SK-N-SH treated with all-trans-retinoic acid at 6 μM for 48 hours (cell line): ENCODE measurements at regions not wholly inside any gene's neighbourhood (a gene's known extent, or its start where the extent isn't known, plus 50 kb on each side); places are given as distances from the start of the nearest gene placed in this dataset.

ENCODE experiments used
- ATAC-seq: fragments of 200-7000 bp; cut with Tn5 transposase; 3 replicates; pipeline ENCODE4 v1.9.1; 2020; ENCODE audit warnings: mild to moderate bottlenecking, moderate library complexity
- ARNTL ChIP-seq: fragments of 450-650 bp; formaldehyde crosslinking; IDR thresholded peaks from 2 replicates; pipeline ENCODE4 v1.5.0; 2020; ENCODE audit warnings: low read depth, mild to moderate bottlenecking, moderate library complexity, borderline replicate concordance
- BACH2 ChIP-seq: fragments of 250-450 bp; sonication (Bioruptor Pico); IDR thresholded peaks from 2 replicates; pipeline ENCODE4 v1.9.0; 2021; ENCODE audit warnings: mild to moderate bottlenecking, borderline replicate concordance
- CREB5 ChIP-seq: fragments of 250-450 bp; sonication (Bioruptor Pico); IDR thresholded peaks from 2 replicates; pipeline ENCODE4 v1.5.1; 2020; ENCODE audit warnings: low read depth, mild to moderate bottlenecking, moderate library complexity
- CSDC2 ChIP-seq: fragments of 250-450 bp; sonication (Bioruptor Pico); IDR thresholded peaks from 2 replicates; pipeline ENCODE4 v1.5.0; 2020; ENCODE audit warnings: mild to moderate bottlenecking, moderate library complexity
- CSRNP3 ChIP-seq: fragments of 250-450 bp; sonication (Bioruptor Pico); IDR thresholded peaks from 2 replicates; pipeline ENCODE4 v1.5.1; 2021; ENCODE audit warnings: mild to moderate bottlenecking, moderate library complexity
- ESRRG ChIP-seq: fragments of 250-450 bp; sonication (Bioruptor Pico); IDR thresholded peaks from 2 replicates; pipeline ENCODE4 v1.6.1; 2021; ENCODE audit warnings: mild to moderate bottlenecking
- GLIS3 ChIP-seq: fragments of 250-450 bp; sonication (Bioruptor Pico); IDR thresholded peaks from 2 replicates; pipeline ENCODE4 v1.5.0; 2020; ENCODE audit warnings: mild to moderate bottlenecking, moderate library complexity
- ISL1 ChIP-seq: fragments of 250-450 bp; sonication (Bioruptor Pico); IDR thresholded peaks from 2 replicates; pipeline ENCODE4 v2.1.2; 2022; ENCODE audit warnings: mild to moderate bottlenecking, moderate library complexity
- OSR1 ChIP-seq: fragments of 250-450 bp; sonication (Bioruptor Pico); IDR thresholded peaks from 2 replicates; pipeline ENCODE4 v1.8.0; 2022; ENCODE audit warnings: moderate library complexity, mild to moderate bottlenecking, inconsistent platforms
- PATZ1 ChIP-seq: fragments of 250-450 bp; sonication (Bioruptor Pico); IDR thresholded peaks from 2 replicates; pipeline ENCODE4 v1.8.0; 2020; ENCODE audit warnings: mild to moderate bottlenecking, moderate library complexity, borderline replicate concordance
- POU6F1 ChIP-seq: fragments of 250-450 bp; sonication (Bioruptor Pico); IDR thresholded peaks from 2 replicates; pipeline ENCODE4 v1.8.0; 2021; ENCODE audit warnings: low read depth, mild to moderate bottlenecking, moderate library complexity, borderline replicate concordance
- RARB ChIP-seq: fragments of 250-450 bp; sonication (Bioruptor Pico); IDR thresholded peaks from 2 replicates; pipeline ENCODE4 v1.8.0; 2021; ENCODE audit warnings: mild to moderate bottlenecking, moderate library complexity
- SNAI2 ChIP-seq: fragments of 250-450 bp; sonication (Bioruptor Pico); IDR thresholded peaks from 2 replicates; pipeline ENCODE4 v1.5.0; 2020; ENCODE audit warnings: mild to moderate bottlenecking, moderate library complexity
- TCF4 ChIP-seq: fragments of 250-450 bp; sonication (Bioruptor Pico); IDR thresholded peaks from 2 replicates; pipeline ENCODE4 v1.8.0; 2021; ENCODE audit warnings: mild to moderate bottlenecking, moderate library complexity, borderline replicate concordance
- TOX ChIP-seq: fragments of 250-450 bp; sonication (Bioruptor Pico); IDR thresholded peaks from 2 replicates; pipeline ENCODE4 v1.8.0; 2021; ENCODE audit warnings: mild to moderate bottlenecking, moderate library complexity, borderline replicate concordance
- TSHZ2 ChIP-seq: fragments of 250-450 bp; sonication (Bioruptor Pico); IDR thresholded peaks from 2 replicates; pipeline ENCODE4 v1.5.0; 2020; ENCODE audit warnings: mild to moderate bottlenecking, moderate library complexity
- ZC3H10 ChIP-seq: fragments of 250-450 bp; sonication (Bioruptor Pico); IDR thresholded peaks from 2 replicates; pipeline ENCODE4 v1.5.1; 2021; ENCODE audit warnings: mild to moderate bottlenecking, moderate library complexity
- ZFP30 ChIP-seq: fragments of 450-650 bp; formaldehyde crosslinking; IDR thresholded peaks from 2 replicates; pipeline ENCODE4 v1.5.0; 2022; ENCODE audit warnings: mild to moderate bottlenecking, moderate library complexity
- ZNF565 ChIP-seq: fragments of 450-650 bp; formaldehyde crosslinking; conservative IDR thresholded peaks from 2 replicates; pipeline ENCODE4 v1.5.0; 2020; ENCODE audit warnings: low read depth, mild to moderate bottlenecking, moderate library complexity
- ZNF70 ChIP-seq: fragments of 450-650 bp; formaldehyde crosslinking; IDR thresholded peaks from 2 replicates; pipeline ENCODE4 v1.5.0; 2020; ENCODE audit warnings: mild to moderate bottlenecking, moderate library complexity
- ZNF8 ChIP-seq: fragments of 450-650 bp; formaldehyde crosslinking; IDR thresholded peaks from 2 replicates; pipeline ENCODE4 v1.5.0; 2020; ENCODE audit warnings: mild to moderate bottlenecking, moderate library complexity

- TF ChIP-seq CSDC2 (CRISPR knock-in tag): no peak
- TF ChIP-seq TCF4: no peak
- no peak for TF ChIP-seq TSHZ2 (CRISPR knock-in tag)
- no peak for TF ChIP-seq ZNF70 (CRISPR knock-in tag)
- no peak for TF ChIP-seq SNAI2 (CRISPR knock-in tag)
- no peak for TF ChIP-seq ARNTL (CRISPR knock-in tag)
- no peak for TF ChIP-seq BACH2 (CRISPR knock-in tag)
- no peak for TF ChIP-seq CREB5
- no peak for TF ChIP-seq ZNF565 (CRISPR knock-in tag)
- no peak for TF ChIP-seq TOX
- TF ChIP-seq PATZ1 (CRISPR knock-in tag): no peak
- TF ChIP-seq CSRNP3: no peak
- TF ChIP-seq GLIS3: no peak
- no peak for TF ChIP-seq ZFP30 (CRISPR knock-in tag)
- TF ChIP-seq POU6F1 (CRISPR knock-in tag): no peak
- no peak for TF ChIP-seq ISL1 (CRISPR knock-in tag)
- no peak for ATAC-seq
Observed at GRCh38 chr5:54367844-54368243, 57.5 kb upstream of the ARL15 start.

- no peak for ATAC-seq
- TF ChIP-seq GLIS3 (no peak), ZC3H10 (CRISPR knock-in tag) (no peak), ARNTL (CRISPR knock-in tag) (no peak), ESRRG (CRISPR knock-in tag) (no peak), SNAI2 (CRISPR knock-in tag) (no peak), CSDC2 (CRISPR knock-in tag) (no peak), RARB (CRISPR knock-in tag) (no peak), BACH2 (CRISPR knock-in tag) (no peak), OSR1 (no peak), CREB5 (no peak), ZNF8 (CRISPR knock-in tag) (no peak), TSHZ2 (CRISPR knock-in tag) (no peak), POU6F1 (CRISPR knock-in tag) (no peak)
Observed at GRCh38 chr5:54366707-54367106, 56.3 kb upstream of the ARL15 start.
